ENCODE measurements at regions not wholly inside any gene's neighbourhood (a gene's known extent, or its start where the extent isn't known, plus 50 kb on each side); places are given as distances from the start of the nearest gene placed in this dataset.

- no peak overlapping the region for H3K9ac ChIP-seq (ENCODE audit: insufficient read depth, low read length)
- no peak overlapping the region for H2AFZ ChIP-seq (ENCODE audit: low read length)
- H4K20me1 ChIP-seq (ENCODE audit: control insufficient read depth, extremely low read depth, insufficient read depth, low read length), result no peaks in the 10 kb centered on the region
- no peaks in the 10 kb centered on the region for H3K9me3 ChIP-seq (ENCODE audit: control insufficient read depth, insufficient read depth, low read depth, low read length)
- no peak overlapping the region for H3K27ac ChIP-seq (ENCODE audit: insufficient read depth, low read length)
- no peak overlapping the region for H3K4me3 ChIP-seq (replicated peaks in 1 of 4; ENCODE audit: control extremely low read depth in 1 of 4, insufficient read depth in 1 of 4, low read depth in 3 of 4, low read length in 4 of 4)
- no peak for DNase-seq (ENCODE audit: low read depth in 2 of 2)
- TF ChIP-seq CTCF (conservative IDR thresholded peaks at IDR 0.05 in 1 of 2, IDR thresholded peaks at IDR 0.05 in 1 of 2; ENCODE audit: low read depth in 1 of 2, low read length in 2 of 2), result no peak
- no peak for TF ChIP-seq EZH2 (IDR thresholded peaks at IDR 0.05; ENCODE audit: low read length, missing control alignments)
- no peaks in the 10 kb centered on the region for H3K36me3 ChIP-seq (ENCODE audit: control insufficient read depth, insufficient read depth, low read length)
- H3K79me2 ChIP-seq (ENCODE audit: control insufficient read depth, insufficient read depth, low read length), result no peaks in the 10 kb centered on the region
- H3K4me1 ChIP-seq (ENCODE audit: control insufficient read depth, extremely low read depth, insufficient read depth, low read length), result peaks cover 2% of the 10 kb centered on the region
- peaks cover 2% of the 10 kb centered on the region for H3K27me3 ChIP-seq (ENCODE audit: control insufficient read depth, insufficient read depth, low read length)
- no peak overlapping the region for H3K4me2 ChIP-seq (ENCODE audit: extremely low read depth, insufficient read depth, low read length)
Measured at GRCh38 chr7:36035186-36035585, 117.9 kb upstream of the EEPD1 start.

- H3K9ac ChIP-seq (ENCODE audit: insufficient read depth, low read length), result no peak overlapping the region
- no peak overlapping the region for H3K4me3 ChIP-seq (replicated peaks in 1 of 4; ENCODE audit: control extremely low read depth in 1 of 4, insufficient read depth in 1 of 4, low read depth in 3 of 4, low read length in 4 of 4)
- no peak overlapping the region for H3K27ac ChIP-seq (ENCODE audit: insufficient read depth, low read length)
- H2AFZ ChIP-seq (ENCODE audit: low read length), result no peak overlapping the region
- H3K4me1 ChIP-seq (ENCODE audit: control insufficient read depth, extremely low read depth, insufficient read depth, low read length), result peaks cover 2% of the 10 kb centered on the region
- H3K4me2 ChIP-seq (ENCODE audit: extremely low read depth, insufficient read depth, low read length), result no peak overlapping the region
- peak in 1 of 2 donors; percentile 52 for DNase-seq (ENCODE audit: low read depth in 2 of 2)
- no peaks in the 10 kb centered on the region for H3K9me3 ChIP-seq (ENCODE audit: control insufficient read depth, insufficient read depth, low read depth, low read length)
- peaks cover 2% of the 10 kb centered on the region for H3K27me3 ChIP-seq (ENCODE audit: control insufficient read depth, insufficient read depth, low read length)
- no peaks in the 10 kb centered on the region for H3K36me3 ChIP-seq (ENCODE audit: control insufficient read depth, insufficient read depth, low read length)
- H3K79me2 ChIP-seq (ENCODE audit: control insufficient read depth, insufficient read depth, low read length), result no peaks in the 10 kb centered on the region
- no peak for TF ChIP-seq CTCF (conservative IDR thresholded peaks at IDR 0.05 in 1 of 2, IDR thresholded peaks at IDR 0.05 in 1 of 2; ENCODE audit: low read depth in 1 of 2, low read length in 2 of 2)
- no peak for TF ChIP-seq EZH2 (IDR thresholded peaks at IDR 0.05; ENCODE audit: low read length, missing control alignments)
- H4K20me1 ChIP-seq (ENCODE audit: control insufficient read depth, extremely low read depth, insufficient read depth, low read length), result no peaks in the 10 kb centered on the region
Measured at GRCh38 chr7:36036590-36036989, 116.5 kb upstream of the EEPD1 start.

- Histone ChIP-seq H2AFZ (ENCODE audit: low read length) (no peak overlapping the region), H3K4me1 (ENCODE audit: control insufficient read depth, extremely low read depth, insufficient read depth, low read length) (peaks cover 2% of the 10 kb centered on the region), H3K9ac (ENCODE audit: insufficient read depth, low read length) (no peak overlapping the region), H3K36me3 (ENCODE audit: control insufficient read depth, insufficient read depth, low read length) (no peaks in the 10 kb centered on the region), H3K4me2 (ENCODE audit: extremely low read depth, insufficient read depth, low read length) (no peak overlapping the region), H3K9me3 (ENCODE audit: control insufficient read depth, insufficient read depth, low read depth, low read length) (no peaks in the 10 kb centered on the region), H3K27me3 (ENCODE audit: control insufficient read depth, insufficient read depth, low read length) (peaks cover 2% of the 10 kb centered on the region), H4K20me1 (ENCODE audit: control insufficient read depth, extremely low read depth, insufficient read depth, low read length) (no peaks in the 10 kb centered on the region), H3K4me3 (replicated peaks in 1 of 4; ENCODE audit: control extremely low read depth in 1 of 4, insufficient read depth in 1 of 4, low read depth in 3 of 4, low read length in 4 of 4) (no peak overlapping the region), H3K79me2 (ENCODE audit: control insufficient read depth, insufficient read depth, low read length) (no peaks in the 10 kb centered on the region), H3K27ac (ENCODE audit: insufficient read depth, low read length) (no peak overlapping the region)
- TF ChIP-seq CTCF (conservative IDR thresholded peaks at IDR 0.05 in 1 of 2, IDR thresholded peaks at IDR 0.05 in 1 of 2; ENCODE audit: low read depth in 1 of 2, low read length in 2 of 2) (no peak), EZH2 (IDR thresholded peaks at IDR 0.05; ENCODE audit: low read length, missing control alignments) (no peak)
- DNase-seq (ENCODE audit: low read depth in 2 of 2), result peak; percentile 91 to 94
Measured at GRCh38 chr7:36037121-36037662, 115.9 kb upstream of the EEPD1 start.
